Loucy (cell line): ENCODE measurements at regions not wholly inside any gene's neighbourhood (a gene's known extent, or its start where the extent isn't known, plus 50 kb on each side); places are given as distances from the start of the nearest gene placed in this dataset.
A peak's percentile ranks its signal among the peaks of the same experiment; 100 is the strongest.

ENCODE experiments used
- H2AFZ ChIP-seq: fragments of 200-600 bp; sonication (generic); 2 replicates; pipeline ENCODE4 v1.6.0; 2016; ENCODE audit warnings: antibody characterized with exemption, mild to moderate bottlenecking, low read length, moderate library complexity
- H3F3A ChIP-seq: fragments of 200-600 bp; 2 replicates; pipeline ENCODE4 v1.6.0; 2016; ENCODE audit warnings: antibody characterized with exemption, low read depth, mild to moderate bottlenecking
- H3K27me3 ChIP-seq: fragments of 200-600 bp; sonication (generic); 2 replicates; pipeline ENCODE4 v1.6.1; 2014; ENCODE audit warnings: low read length, mild to moderate bottlenecking; ENCODE audit not compliant: insufficient read depth, poor library complexity, severe bottlenecking
- H3K36me3 ChIP-seq: fragments of 200-600 bp; sonication (generic); 2 replicates; pipeline ENCODE4 v1.6.1; 2016; ENCODE audit warnings: low read length; ENCODE audit not compliant: insufficient read depth
- H3K4me1 ChIP-seq: fragments of 200-600 bp; sonication (generic); 2 replicates; pipeline ENCODE4 v1.5.1; 2014; ENCODE audit warnings: low read length, mild to moderate bottlenecking; ENCODE audit not compliant: insufficient read depth, poor library complexity, severe bottlenecking
- H3K4me2 ChIP-seq: fragments of 200-600 bp; sonication (generic); 2 replicates; pipeline ENCODE4 v1.6.0; 2014; ENCODE audit warnings: antibody characterized with exemption, low read length, low read depth, mild to moderate bottlenecking; ENCODE audit not compliant: poor library complexity, severe bottlenecking
- H3K4me3 ChIP-seq: fragments of 200-600 bp; sonication (generic); 2 replicates; pipeline ENCODE4 v1.5.1; 2014; ENCODE audit warnings: low read length, mild to moderate bottlenecking, mixed read lengths; ENCODE audit not compliant: poor library complexity, severe bottlenecking
- H3K79me2 ChIP-seq: fragments of 200-600 bp; sonication (generic); 2 replicates; pipeline ENCODE4 v1.6.1; 2014; ENCODE audit warnings: low read length; ENCODE audit not compliant: insufficient read depth
- H3K9ac ChIP-seq: fragments of 200-600 bp; sonication (generic); 2 replicates; pipeline ENCODE4 v1.6.0; 2014; ENCODE audit warnings: mild to moderate bottlenecking, low read depth, low read length, moderate library complexity; ENCODE audit not compliant: poor library complexity, severe bottlenecking
- H3K9me2 ChIP-seq: fragments of 200-600 bp; sonication (generic); replicated peaks from 2 replicates; pipeline ENCODE4 v1.6.1; 2016; ENCODE audit warnings: low read depth, low read length, mixed read lengths
- H3K9me3 ChIP-seq: fragments of 200-600 bp; sonication (generic); 2 replicates; pipeline ENCODE4 v1.6.1; 2014; ENCODE audit warnings: mild to moderate bottlenecking, antibody characterized with exemption, low read length, low read depth; ENCODE audit not compliant: insufficient read depth
- H4K20me1 ChIP-seq: fragments of 200-600 bp; sonication (generic); 2 replicates; pipeline ENCODE4 v1.6.0; 2014; ENCODE audit warnings: antibody characterized with exemption, low read length, mild to moderate bottlenecking; ENCODE audit not compliant: insufficient read depth, poor library complexity, severe bottlenecking
- EZH2phosphoT487 ChIP-seq: fragments of 200-600 bp; IDR thresholded peaks from 2 replicates; pipeline ENCODE4 v1.6.1; 2018; ENCODE audit warnings: antibody characterized with exemption, mild to moderate bottlenecking, moderate library complexity, borderline replicate concordance
- TF ChIP-seq, protein P1 (sequence below): fragments of 200-600 bp; sonication (generic); conservative IDR thresholded peaks from 2 replicates; pipeline ENCODE4 v1.5.1; 2014; ENCODE audit warnings: mild to moderate bottlenecking, antibody characterized with exemption, low read length

DNA sequence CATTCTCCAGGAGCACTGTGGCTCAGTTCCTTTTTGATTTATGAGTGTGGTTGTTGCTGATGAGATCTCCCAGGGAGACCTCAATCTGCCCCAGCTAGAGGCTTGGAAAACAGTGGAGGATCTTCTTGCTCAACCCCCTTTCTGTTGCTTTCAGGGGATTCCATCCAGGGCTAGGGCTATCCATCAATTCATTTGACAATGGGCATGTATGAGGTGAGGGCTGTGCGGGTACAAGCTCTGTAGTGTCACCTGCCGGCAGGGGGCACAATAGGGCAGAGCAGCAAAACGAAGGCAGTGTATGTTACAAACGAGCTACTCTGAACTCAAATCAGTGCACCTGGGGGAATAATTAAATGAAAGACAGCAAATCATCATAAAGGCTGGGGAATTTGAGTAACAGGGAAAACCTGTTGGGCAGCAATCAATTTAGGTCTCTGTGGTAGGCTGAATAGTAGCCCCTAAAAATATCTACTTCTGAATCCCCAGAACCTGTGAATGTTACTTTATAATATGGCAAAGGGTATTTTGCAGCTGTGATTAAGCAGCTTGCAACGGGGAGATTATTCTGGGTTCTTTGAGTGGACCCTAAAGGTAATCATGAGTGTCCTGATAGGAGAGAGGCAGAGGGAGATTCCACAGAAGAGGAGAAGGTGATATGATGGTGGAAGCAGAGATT lies 170.3 kb upstream of the ZBED5 start:
- Histone ChIP-seq H2AFZ (no peak overlapping the region), H3K4me1 (no peaks in the 10 kb centered on the region), H3K9ac (no peak overlapping the region), H3K27me3 (no peaks in the 10 kb centered on the region), H3K9me3 (no peaks in the 10 kb centered on the region), H3K79me2 (no peaks in the 10 kb centered on the region), H3K9me2 (no peaks in the 10 kb centered on the region), H3K36me3 (no peaks in the 10 kb centered on the region), H3F3A (no peaks in the 10 kb centered on the region), H3K4me2 (no peak overlapping the region), H4K20me1 (no peaks in the 10 kb centered on the region), H3K4me3 (no peak overlapping the region)
- TF ChIP-seq EZH2phosphoT487 = no peak
- TF ChIP-seq, protein P1, sequence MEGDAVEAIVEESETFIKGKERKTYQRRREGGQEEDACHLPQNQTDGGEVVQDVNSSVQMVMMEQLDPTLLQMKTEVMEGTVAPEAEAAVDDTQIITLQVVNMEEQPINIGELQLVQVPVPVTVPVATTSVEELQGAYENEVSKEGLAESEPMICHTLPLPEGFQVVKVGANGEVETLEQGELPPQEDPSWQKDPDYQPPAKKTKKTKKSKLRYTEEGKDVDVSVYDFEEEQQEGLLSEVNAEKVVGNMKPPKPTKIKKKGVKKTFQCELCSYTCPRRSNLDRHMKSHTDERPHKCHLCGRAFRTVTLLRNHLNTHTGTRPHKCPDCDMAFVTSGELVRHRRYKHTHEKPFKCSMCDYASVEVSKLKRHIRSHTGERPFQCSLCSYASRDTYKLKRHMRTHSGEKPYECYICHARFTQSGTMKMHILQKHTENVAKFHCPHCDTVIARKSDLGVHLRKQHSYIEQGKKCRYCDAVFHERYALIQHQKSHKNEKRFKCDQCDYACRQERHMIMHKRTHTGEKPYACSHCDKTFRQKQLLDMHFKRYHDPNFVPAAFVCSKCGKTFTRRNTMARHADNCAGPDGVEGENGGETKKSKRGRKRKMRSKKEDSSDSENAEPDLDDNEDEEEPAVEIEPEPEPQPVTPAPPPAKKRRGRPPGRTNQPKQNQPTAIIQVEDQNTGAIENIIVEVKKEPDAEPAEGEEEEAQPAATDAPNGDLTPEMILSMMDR = peak; percentile 95

GRCh38 chr11:11027288-11027687 lies 169.4 kb upstream of the ZBED5 start:
- H3K4me1 ChIP-seq = no peaks in the 10 kb centered on the region
- no peak overlapping the region for H2AFZ ChIP-seq
- no peaks in the 10 kb centered on the region for H4K20me1 ChIP-seq
- H3K27me3 ChIP-seq = no peaks in the 10 kb centered on the region
- no peaks in the 10 kb centered on the region for H3K9me3 ChIP-seq
- no peaks in the 10 kb centered on the region for H3K36me3 ChIP-seq
- no peak overlapping the region for H3K4me2 ChIP-seq
- no peak overlapping the region for H3K9ac ChIP-seq
- TF ChIP-seq, protein P1 = no peak
- no peak for TF ChIP-seq EZH2phosphoT487
- H3K79me2 ChIP-seq = no peaks in the 10 kb centered on the region
- H3K9me2 ChIP-seq = no peaks in the 10 kb centered on the region
- no peaks in the 10 kb centered on the region for H3F3A ChIP-seq
- no peak overlapping the region for H3K4me3 ChIP-seq

GRCh38 chr11:11025087-11025486 lies 167.2 kb upstream of the ZBED5 start:
- no peak for TF ChIP-seq EZH2phosphoT487
- TF ChIP-seq, protein P1 = no peak
- H4K20me1 ChIP-seq = no peaks in the 10 kb centered on the region
- no peaks in the 10 kb centered on the region for H3K4me1 ChIP-seq
- H2AFZ ChIP-seq = no peak overlapping the region
- H3K4me2 ChIP-seq = no peak overlapping the region
- no peaks in the 10 kb centered on the region for H3K9me3 ChIP-seq
- H3K79me2 ChIP-seq = no peaks in the 10 kb centered on the region
- no peak overlapping the region for H3K4me3 ChIP-seq
- H3K27me3 ChIP-seq = no peaks in the 10 kb centered on the region
- no peaks in the 10 kb centered on the region for H3K9me2 ChIP-seq
- H3F3A ChIP-seq = no peaks in the 10 kb centered on the region
- H3K36me3 ChIP-seq = no peaks in the 10 kb centered on the region
- H3K9ac ChIP-seq = no peak overlapping the region
